ENCODE measurements at regions not wholly inside any gene's neighbourhood (a gene's known extent, or its start where the extent isn't known, plus 50 kb on each side); places are given as distances from the start of the nearest gene placed in this dataset.

- Mint-ChIP-seq H3K4me1 (no peaks in the 10 kb centered on the region), H3K4me3 (no peak overlapping the region), H3K36me3 (ENCODE audit: insufficient read depth in 1 of 3, low read depth in 3 of 3) (no peaks in the 10 kb centered on the region), H3K9me3 (no peaks in the 10 kb centered on the region; a peak in 1 of 5 replicates), H3K27ac (no peak overlapping the region), H3K27me3 (ENCODE audit: low read depth) (no peaks in the 10 kb centered on the region)
- Histone ChIP-seq H3K79me2 (ENCODE audit: insufficient read depth, low read length) (no peaks in the 10 kb centered on the region), H3K27ac (ENCODE audit: insufficient read length, low read depth, low read length) (no peak overlapping the region), H3K14ac (ENCODE audit: insufficient read depth, low read length) (no peak overlapping the region), H4K5ac (ENCODE audit: insufficient read length, low read depth, low read length) (no peak overlapping the region), H4K20me1 (ENCODE audit: control insufficient read depth, insufficient read depth, insufficient read length) (no peaks in the 10 kb centered on the region), H3K9ac (ENCODE audit: extremely low read depth, insufficient read length, low read length) (no peak overlapping the region), H3K56ac (ENCODE audit: insufficient read length, low read depth, low read length) (no peak overlapping the region), H2AK5ac (ENCODE audit: insufficient read length, low read length) (no peak overlapping the region), H3K27me3 (ENCODE audit: insufficient read depth, low read length) (no peaks in the 10 kb centered on the region), H2BK12ac (ENCODE audit: insufficient read length, low read depth, low read length) (no peak overlapping the region), H3K18ac (ENCODE audit: insufficient read length, low read depth, low read length) (no peak overlapping the region), H3K9me3 (ENCODE audit: control insufficient read depth, low read depth, low read length) (no peaks in the 10 kb centered on the region), H4K8ac (replicated peaks; ENCODE audit: insufficient read length, low read depth, low read length) (no peak overlapping the region), H2BK5ac (ENCODE audit: insufficient read length, low read length) (no peak overlapping the region), H3K23ac (ENCODE audit: insufficient read length, low read depth, low read length) (no peak overlapping the region), H3K23me2 (ENCODE audit: insufficient read length, low read depth, low read length, poor library complexity, severe bottlenecking) (no peaks in the 10 kb centered on the region), H2BK120ac (ENCODE audit: low read depth, low read length, poor library complexity, severe bottlenecking) (no peak overlapping the region), H3K4ac (ENCODE audit: low read depth, low read length) (no peak overlapping the region), H2AFZ (ENCODE audit: low read length) (no peak overlapping the region), H2BK20ac (ENCODE audit: low read depth, low read length, poor library complexity, severe bottlenecking) (no peak overlapping the region), H3K4me2 (ENCODE audit: insufficient read depth, insufficient read length, low read length) (no peak overlapping the region), H3T11ph (ENCODE audit: low read length) (no peak overlapping the region), H3K4me1 (ENCODE audit: insufficient read depth, low read length) (no peaks in the 10 kb centered on the region; the same call in 1 of the 2 replicates), H3K79me1 (ENCODE audit: insufficient read depth, low read depth, low read length, poor library complexity, severe bottlenecking) (no peaks in the 10 kb centered on the region), H2BK15ac (ENCODE audit: low read depth, low read length) (no peak overlapping the region), H4K91ac (ENCODE audit: insufficient read length, low read depth, low read length) (no peak overlapping the region)
- no peak for DNase-seq
- WGBS (ENCODE audit: extremely low coverage, insufficient read length, low lambda C conversion rate) = no CpG with 5 or more reads among the region's 3 CpGs
- TF ChIP-seq, protein P1, sequence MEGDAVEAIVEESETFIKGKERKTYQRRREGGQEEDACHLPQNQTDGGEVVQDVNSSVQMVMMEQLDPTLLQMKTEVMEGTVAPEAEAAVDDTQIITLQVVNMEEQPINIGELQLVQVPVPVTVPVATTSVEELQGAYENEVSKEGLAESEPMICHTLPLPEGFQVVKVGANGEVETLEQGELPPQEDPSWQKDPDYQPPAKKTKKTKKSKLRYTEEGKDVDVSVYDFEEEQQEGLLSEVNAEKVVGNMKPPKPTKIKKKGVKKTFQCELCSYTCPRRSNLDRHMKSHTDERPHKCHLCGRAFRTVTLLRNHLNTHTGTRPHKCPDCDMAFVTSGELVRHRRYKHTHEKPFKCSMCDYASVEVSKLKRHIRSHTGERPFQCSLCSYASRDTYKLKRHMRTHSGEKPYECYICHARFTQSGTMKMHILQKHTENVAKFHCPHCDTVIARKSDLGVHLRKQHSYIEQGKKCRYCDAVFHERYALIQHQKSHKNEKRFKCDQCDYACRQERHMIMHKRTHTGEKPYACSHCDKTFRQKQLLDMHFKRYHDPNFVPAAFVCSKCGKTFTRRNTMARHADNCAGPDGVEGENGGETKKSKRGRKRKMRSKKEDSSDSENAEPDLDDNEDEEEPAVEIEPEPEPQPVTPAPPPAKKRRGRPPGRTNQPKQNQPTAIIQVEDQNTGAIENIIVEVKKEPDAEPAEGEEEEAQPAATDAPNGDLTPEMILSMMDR (conservative IDR thresholded peaks at IDR 0.05) = no peak
Observed at GRCh38 chr12:87441511-87441910, 587.7 kb downstream of the C12orf50 start.
